Fibroblast of skin of scalp (primary cell): ENCODE measurements at regions not wholly inside any gene's neighbourhood (a gene's known extent, or its start where the extent isn't known, plus 50 kb on each side); places are given as distances from the start of the nearest gene placed in this dataset.

ENCODE experiments used
- DNase-seq: peaks from one replicate; pipeline ENCODE4 v3.0.0-alpha.2; 2013

DNA sequence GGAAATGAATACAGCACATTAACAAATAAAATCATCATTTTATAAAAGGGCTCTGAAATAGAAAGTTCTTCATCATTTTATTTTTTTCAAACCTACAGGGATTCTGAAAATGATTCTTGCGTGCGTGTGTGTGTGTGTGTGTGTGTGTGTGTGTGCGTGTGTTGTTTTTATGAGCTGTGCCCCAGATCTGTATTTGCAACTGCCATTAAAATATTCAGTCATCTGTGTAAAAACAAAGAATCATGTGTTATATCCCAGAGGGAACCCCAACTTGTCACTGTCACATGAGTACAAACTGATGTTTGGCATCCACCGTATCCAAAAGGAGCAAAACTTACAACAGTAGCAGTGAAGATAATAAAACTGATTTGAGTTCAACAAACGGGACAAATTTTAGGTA lies 635.4 kb upstream of the PFKP start:
- DNase-seq, result no peak

GRCh38 chr10:2427412-2427811 lies 639.9 kb upstream of the PFKP start:
- DNase-seq, result no peak

GRCh38 chr10:2425320-2425719 lies 642.0 kb upstream of the PFKP start:
- no peak for DNase-seq

DNA sequence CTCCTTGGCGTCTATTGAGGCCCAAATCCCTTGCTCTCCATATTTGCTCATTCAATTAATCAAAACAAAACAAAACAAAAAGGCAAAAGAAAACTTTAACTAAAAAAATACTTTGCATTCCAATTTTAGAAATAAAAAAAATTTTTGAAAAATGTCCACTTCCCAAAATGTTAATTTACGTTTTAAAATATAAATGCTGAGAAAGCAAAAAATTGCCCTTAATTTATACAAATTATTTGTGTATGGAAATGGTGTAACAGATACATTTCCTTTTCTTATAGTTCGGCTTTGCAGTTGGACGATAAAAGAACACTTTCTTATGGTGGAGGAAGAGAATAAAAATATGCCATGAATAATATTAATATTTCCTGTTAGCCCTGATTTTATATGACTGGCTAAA lies 652.8 kb upstream of the PFKP start:
- DNase-seq, result no peak

- DNase-seq, result no peak
Observed at GRCh38 chr10:2414039-2414438, 653.3 kb upstream of the PFKP start.

- DNase-seq, result no peak
Observed at GRCh38 chr10:2410049-2410448, 657.3 kb upstream of the PFKP start.

- DNase-seq, result no peak
Observed at GRCh38 chr10:2401459-2401858, 664.1 kb upstream of the ADARB2 start.

DNA sequence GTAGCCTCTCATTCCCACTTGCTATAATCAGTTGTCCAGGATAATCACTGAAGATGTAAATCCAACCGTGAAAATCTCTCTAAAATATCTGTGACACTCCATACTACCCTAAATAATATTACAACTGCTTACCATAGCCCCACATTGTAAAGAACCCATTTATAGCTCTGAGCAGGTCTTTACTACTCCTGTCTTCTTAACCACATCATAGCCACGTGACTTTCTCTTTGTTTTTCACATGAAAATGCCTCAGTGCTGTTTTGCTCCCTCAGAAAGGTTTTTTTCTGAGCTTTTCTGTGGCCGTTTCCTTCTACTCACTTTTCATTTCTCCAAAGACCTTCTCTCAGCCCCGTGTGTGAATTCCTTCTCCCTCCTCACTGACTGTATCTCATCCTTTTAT lies 662.2 kb upstream of the ADARB2 start:
- DNase-seq, result no peak

DNA sequence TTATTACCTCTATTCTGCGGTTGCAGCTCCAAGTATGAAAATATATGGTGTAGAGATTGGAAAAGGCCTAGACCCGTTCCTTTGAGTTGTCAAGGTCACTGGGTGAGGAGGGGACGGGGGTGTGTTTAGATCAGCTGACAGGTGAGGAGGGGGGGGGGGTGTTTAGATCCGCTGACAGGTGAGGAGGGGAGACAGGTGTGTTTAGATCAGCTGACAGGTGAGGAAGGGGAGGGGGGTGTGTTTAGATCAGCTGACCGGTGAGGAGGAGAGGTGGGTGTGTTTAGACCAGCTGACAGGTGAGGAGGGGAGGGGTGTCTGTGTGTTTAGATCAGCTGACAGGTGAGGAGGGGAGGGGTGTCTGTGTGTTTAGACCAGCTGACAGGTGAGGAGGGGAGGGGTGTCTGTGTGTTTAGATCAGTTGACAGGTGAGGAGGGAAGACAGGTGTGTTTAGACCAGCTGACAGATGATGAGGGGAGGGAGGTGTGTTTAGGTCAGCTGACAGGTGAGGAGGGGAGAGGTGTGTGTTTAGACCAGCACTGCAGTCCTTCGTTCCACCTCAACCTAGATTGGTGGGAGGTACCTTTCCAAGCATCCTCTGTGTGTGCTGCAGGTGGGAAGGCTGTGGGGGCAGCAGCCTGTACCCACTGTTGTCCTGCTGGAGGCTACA lies 655.0 kb upstream of the ADARB2 start:
- no peak for DNase-seq

DNA sequence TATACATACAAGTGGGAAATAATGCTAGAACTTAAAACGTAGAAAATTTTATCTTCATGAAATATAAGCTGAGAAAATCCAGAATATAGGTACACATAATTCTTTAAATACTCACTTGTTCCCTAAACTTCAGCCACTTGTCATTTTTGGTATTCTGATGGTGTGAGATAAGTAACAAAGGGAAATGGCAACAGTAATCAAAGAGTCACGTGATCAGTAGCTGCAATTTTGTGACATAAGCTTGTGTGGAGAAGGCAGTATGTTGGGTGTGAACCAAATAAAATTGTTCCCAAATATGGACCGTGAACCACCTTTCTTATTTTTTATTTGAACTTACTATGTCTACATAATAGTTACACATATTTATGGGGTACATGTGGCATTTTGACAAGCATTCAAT lies 650.3 kb upstream of the ADARB2 start:
- DNase-seq, result no peak

- DNase-seq, result no peak
Observed at GRCh38 chr10:2387261-2387660, 649.9 kb upstream of the ADARB2 start.

DNA sequence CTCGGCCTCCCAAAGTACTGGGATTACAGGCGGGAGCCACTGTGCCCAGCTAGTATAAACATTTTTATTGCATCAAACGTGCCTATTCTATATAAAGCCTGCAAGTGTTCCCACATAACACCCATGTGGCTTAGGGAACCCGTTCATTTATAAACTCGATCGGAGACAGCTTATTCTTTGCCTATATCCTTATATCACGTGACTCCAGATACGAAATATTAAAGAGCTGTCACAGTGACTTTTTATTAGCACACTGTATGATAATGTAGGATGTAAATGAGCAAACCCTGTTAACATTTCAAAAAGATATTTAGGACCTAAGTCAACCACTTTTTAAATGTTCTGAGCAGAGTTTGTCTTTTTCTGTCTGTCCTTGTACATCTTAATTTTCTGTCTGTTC lies 642.9 kb upstream of the ADARB2 start:
- no peak for DNase-seq

DNA sequence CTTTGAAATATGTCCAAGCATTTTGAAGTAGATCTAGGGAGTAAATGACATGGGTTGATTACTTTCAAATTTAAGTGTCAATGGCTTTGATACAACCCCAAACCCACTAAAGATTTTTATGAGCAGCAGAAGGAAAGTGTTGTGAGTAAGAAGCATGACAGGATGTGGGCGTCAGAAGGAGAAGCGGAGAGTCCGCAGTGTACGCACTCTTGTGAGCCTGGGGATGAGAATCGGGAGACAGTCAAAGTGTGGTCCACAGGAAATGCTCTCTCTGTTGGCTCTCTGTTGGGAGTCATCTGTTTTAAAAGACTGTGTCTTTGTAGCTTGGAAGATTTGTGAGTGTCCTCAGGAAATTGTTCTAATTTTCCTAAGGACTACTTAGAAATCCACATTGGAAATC lies 629.8 kb upstream of the ADARB2 start:
- no peak for DNase-seq

GRCh38 chr10:2366264-2366931 lies 629.1 kb upstream of the ADARB2 start:
- DNase-seq, result no peak

DNA sequence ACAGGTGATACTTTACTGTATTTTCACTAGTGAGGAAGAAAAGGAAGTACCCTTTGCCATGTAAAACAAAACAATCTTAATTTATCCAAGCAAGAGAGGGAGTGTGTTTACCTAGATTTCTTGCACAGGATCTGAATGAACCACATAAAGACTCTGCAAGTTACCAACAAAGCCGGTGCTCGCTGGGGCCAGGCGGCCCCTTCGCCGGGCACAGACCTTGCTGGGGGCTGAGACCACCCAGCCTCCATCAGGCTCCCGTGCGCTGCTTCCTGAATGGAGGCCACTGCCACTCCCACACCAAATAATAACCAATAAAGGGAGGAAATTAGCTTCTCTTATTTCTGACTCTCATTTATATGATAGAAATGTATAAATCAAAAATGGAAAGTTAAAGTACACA lies 625.0 kb upstream of the ADARB2 start:
- DNase-seq, result no peak

- DNase-seq, result no peak
Observed at GRCh38 chr10:2358586-2358985, 621.3 kb upstream of the ADARB2 start.

DNA sequence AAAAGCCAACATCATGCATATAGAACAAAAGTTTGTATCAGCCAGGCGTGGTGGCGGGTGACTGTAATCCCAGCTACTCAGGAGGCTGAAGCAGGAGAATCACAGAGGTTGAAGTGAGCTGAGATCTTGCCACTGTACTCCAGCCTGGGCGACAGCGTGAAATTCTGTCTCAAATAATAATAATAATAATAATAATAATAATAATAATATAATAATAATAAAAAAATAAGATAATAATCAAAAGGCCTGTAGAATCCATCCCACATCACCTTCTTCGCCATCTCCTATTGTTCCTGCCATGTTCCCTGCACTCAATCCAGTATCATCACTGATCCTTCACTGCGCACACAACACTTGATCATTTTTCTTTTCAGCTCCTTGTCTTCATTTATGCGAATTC lies 619.3 kb upstream of the ADARB2 start:
- no peak for DNase-seq

GRCh38 chr10:2351566-2351965 lies 614.2 kb upstream of the ADARB2 start:
- DNase-seq, result no peak

DNA sequence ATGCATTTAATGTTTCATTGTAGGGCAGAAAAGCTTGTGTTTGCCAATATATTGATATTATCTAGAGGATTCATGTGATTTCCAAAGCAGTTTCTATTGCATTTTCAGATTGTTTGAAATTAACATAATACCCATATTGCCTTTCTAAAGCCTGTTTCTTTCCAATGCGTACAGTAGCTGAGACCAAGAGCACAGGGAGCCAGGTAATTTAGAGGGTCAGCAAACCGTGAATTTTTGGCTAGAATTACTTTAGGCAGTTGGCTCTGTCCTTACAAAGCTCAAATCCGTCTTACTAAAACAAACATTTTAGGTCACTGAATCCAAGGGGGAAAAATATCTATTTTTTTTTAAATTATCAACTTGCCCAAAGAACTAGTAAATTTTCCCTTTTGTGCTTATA lies 604.9 kb upstream of the ADARB2 start:
- no peak for DNase-seq

DNA sequence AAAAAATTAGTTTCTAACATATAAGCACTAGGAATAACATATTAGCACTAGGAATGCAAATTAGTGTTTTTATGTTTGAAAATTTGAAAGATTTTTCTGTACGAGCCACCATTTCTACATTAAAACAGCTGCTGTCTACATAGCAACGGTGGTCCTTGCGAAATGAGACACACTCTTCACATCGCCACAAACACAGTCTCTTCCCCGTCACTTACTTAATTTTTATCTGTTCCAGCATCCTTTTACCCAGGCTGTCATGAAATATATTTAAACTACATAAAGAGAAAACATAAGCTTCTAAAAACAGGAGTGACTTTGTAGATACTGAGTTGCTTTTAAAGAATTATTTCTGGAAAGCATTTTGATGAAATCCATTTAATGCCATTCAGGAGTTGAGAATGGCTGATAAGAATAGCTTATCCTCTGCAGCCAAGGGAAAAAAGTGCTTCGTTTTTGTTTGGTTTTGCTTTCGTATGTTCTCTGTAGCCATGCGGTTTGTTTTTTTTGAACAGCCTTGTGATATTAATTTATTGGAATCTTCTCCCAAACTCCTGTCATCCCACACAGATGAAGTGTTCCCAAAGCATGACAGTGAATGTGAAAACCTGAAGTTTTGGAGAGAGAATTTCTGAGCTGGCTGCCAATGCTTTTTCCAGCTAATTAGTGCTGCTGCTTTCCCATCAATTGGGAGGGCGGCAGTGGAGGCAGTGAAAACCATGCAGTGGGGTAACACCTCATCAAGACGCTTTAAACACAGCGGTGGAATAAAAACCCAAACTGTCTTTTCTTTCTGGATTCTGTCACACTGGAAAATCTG lies 603.7 kb upstream of the ADARB2 start:
- no peak for DNase-seq

DNA sequence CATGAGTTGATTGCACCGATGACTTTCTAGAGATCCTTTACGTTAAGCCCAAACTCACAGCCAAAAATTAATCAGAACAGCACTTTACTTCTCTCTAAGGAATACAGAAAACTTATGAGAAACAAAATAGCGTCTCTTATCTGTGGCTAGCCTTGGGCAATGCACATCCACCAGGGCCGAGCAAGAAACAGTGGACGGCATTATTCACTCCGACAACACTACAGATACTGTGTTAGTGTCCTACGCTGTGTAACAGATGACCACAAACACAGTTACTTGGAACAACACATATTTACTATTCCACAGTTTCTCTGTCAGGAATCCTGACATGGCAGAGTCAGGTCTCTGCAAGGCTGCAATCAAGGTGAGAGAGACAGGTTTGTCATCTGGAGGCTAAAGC lies 598.3 kb upstream of the ADARB2 start:
- DNase-seq, result no peak

- DNase-seq, result no peak
Observed at GRCh38 chr10:2334575-2334974, 597.2 kb upstream of the ADARB2 start.

- DNase-seq, result no peak
Observed at GRCh38 chr10:2329082-2329481, 591.8 kb upstream of the ADARB2 start.

- no peak for DNase-seq
Observed at GRCh38 chr10:2326411-2326810, 589.1 kb upstream of the ADARB2 start.
